Stomach (tissue), 8 donors: ENCODE measurements at regions not wholly inside any gene's neighbourhood (a gene's known extent, or its start where the extent isn't known, plus 50 kb on each side); places are given as distances from the start of the nearest gene placed in this dataset.

Source experiments
- DNase-seq, 2 donors: peaks; one replicate each; pipeline versions ENCODE4 v3.0.0 to v3.0.0-alpha.2; 2013 to 2019
- H3K27ac ChIP-seq, 5 donors: fragments of 200-600 bp in 4 of 5; sonication (generic) in 4 of 5; one replicate each; pipeline ENCODE4 v1.5.1; 2013 to 2019; ENCODE audit warnings: mild to moderate bottlenecking in 1 of 5, moderate library complexity in 1 of 5
- H3K27me3 ChIP-seq, 3 donors: fragments of 200-600 bp; sonication (generic); one replicate each; pipeline ENCODE4 v1.5.1; 2017 to 2019; ENCODE audit warnings: mixed run types in 1 of 3
- H3K36me3 ChIP-seq, 4 donors: fragments of 200-600 bp; sonication (generic); 1 replicate in 3 of 4; 2 replicates in 1 of 4; pipeline ENCODE4 v1.5.1; 2016 to 2019
- H3K4me1 ChIP-seq, 4 donors: fragments of 200-600 bp; sonication (generic); one replicate each; pipeline ENCODE4 v1.5.1; 2016 to 2019
- H3K4me3 ChIP-seq, 4 donors: fragments of 200-600 bp; sonication (generic) in 3 of 4; one replicate each; pipeline ENCODE4 v1.5.1; 2016 to 2019; ENCODE audit warnings: mild to moderate bottlenecking in 1 of 4
- H3K9me3 ChIP-seq, 4 donors: fragments of 200-600 bp; sonication (generic); one replicate each; pipeline ENCODE4 v1.5.1; 2016 to 2019
- EP300 ChIP-seq: sonication (generic); formaldehyde crosslinking; IDR thresholded peaks from one replicate; pipeline ENCODE4 v1.6.1; 2017; ENCODE audit warnings: antibody characterized with exemption
- POLR2A ChIP-seq, 4 donors: fragments of 450-650 bp; IDR thresholded peaks; one replicate each; pipeline ENCODE4 v1.6.1; 2016; ENCODE audit warnings: antibody characterized with exemption in 4 of 4, control low read depth in 2 of 4, mild to moderate bottlenecking in 1 of 4, moderate library complexity in 1 of 4
- POLR2AphosphoS5 ChIP-seq, 3 donors: sonication (generic); formaldehyde crosslinking; IDR thresholded peaks; one replicate each; pipeline ENCODE4 v1.6.1; 2016; ENCODE audit warnings: antibody characterized with exemption in 3 of 3
- WGBS, 5 donors: extraction: QIAGEN DNeasy Blood & Tissue Kit in 3 of 5; methylation state at CpG; one replicate each; pipeline versions ENCODE4 v1.1.5 to v1.1.7; 2013 to 2018; 5-methylcytosine and 5-hydroxymethylcytosine counted together
- intact Hi-C: fragments of 100-400 bp; cut with DNase I; formaldehyde crosslinking; loops from one replicate; pipeline ENCODE4 v1.15.1; 2023; ENCODE audit warnings: low total_unique reads
- TF ChIP-seq, protein P1 (sequence below), 7 experiments: fragments of 450-650 bp in 4 of 7; fragments of 200-600 bp in 3 of 7; sonication (generic) in 3 of 7; IDR thresholded peaks; one replicate each; pipeline ENCODE4 v1.5.1; 2016 to 2019; ENCODE audit warnings: antibody characterized with exemption in 7 of 7, control low read depth in 2 of 7, mild to moderate bottlenecking in 1 of 7
- donor health status: healthy with polysubstance abuse.
- donor health status: Bipolar disorder and iron deficiency.
- donor health status: healthy.

DNA sequence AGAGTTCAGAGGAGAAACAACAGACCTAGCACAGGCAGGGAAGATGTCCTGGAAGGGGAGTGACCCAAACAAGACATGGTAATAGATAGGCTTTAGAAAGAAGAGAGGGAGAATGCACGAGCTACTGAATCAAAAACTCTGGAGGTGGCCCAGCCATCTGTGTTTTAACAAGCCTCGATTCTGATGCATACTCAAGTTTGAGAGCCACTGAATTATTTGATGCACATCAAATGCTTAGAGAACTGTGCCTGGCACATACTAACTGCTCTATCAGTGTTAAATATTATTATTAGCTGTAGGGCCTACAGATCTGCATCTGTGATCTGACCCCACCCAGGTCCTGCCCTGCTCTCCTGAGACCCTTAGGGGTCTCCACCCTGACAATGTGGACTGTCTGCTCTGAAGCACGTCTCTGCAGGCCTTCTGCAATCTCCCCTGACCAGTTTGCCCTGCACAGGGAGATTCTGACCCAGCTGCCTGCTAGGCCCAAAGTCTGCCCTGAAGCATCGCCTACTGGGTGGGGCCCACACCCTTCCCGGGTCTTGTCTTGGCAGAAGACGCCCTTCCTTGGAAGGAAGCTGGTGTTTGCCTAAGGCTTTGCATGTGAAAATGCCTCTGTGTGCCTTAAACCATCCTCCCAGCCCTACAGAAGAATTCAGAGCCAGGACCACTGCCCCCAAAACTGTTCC, 201.5 kb upstream of the KLF3 start:
- Histone ChIP-seq H3K4me1 (peaks cover 0 to 5% (median under 1%) of the 10 kb centered on the region in 4 donors), H3K36me3 (no peaks in the 10 kb centered on the region), H3K9me3 (peaks cover 0 to 7% (median 2%) of the 10 kb centered on the region in 4 donors), H3K27me3 (no peaks in the 10 kb centered on the region), H3K27ac (no peak overlapping the region), H3K4me3 (no peak overlapping the region)
- intact Hi-C loops, result no loop called here
- WGBS, 5 donors, result 47 to 52% (median 49%) methylated on average over 5 to 6 of the region's 6 CpGs
- TF ChIP-seq, protein P1, sequence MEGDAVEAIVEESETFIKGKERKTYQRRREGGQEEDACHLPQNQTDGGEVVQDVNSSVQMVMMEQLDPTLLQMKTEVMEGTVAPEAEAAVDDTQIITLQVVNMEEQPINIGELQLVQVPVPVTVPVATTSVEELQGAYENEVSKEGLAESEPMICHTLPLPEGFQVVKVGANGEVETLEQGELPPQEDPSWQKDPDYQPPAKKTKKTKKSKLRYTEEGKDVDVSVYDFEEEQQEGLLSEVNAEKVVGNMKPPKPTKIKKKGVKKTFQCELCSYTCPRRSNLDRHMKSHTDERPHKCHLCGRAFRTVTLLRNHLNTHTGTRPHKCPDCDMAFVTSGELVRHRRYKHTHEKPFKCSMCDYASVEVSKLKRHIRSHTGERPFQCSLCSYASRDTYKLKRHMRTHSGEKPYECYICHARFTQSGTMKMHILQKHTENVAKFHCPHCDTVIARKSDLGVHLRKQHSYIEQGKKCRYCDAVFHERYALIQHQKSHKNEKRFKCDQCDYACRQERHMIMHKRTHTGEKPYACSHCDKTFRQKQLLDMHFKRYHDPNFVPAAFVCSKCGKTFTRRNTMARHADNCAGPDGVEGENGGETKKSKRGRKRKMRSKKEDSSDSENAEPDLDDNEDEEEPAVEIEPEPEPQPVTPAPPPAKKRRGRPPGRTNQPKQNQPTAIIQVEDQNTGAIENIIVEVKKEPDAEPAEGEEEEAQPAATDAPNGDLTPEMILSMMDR (IDR thresholded peaks at IDR 0.05), result no peak
- no peak for TF ChIP-seq POLR2AphosphoS5 (IDR thresholded peaks at IDR 0.05)
- TF ChIP-seq POLR2A (IDR thresholded peaks at IDR 0.05), result no peak
- TF ChIP-seq EP300, result no peak
- peak in 1 of 2 donors; percentile 25 for DNase-seq

DNA sequence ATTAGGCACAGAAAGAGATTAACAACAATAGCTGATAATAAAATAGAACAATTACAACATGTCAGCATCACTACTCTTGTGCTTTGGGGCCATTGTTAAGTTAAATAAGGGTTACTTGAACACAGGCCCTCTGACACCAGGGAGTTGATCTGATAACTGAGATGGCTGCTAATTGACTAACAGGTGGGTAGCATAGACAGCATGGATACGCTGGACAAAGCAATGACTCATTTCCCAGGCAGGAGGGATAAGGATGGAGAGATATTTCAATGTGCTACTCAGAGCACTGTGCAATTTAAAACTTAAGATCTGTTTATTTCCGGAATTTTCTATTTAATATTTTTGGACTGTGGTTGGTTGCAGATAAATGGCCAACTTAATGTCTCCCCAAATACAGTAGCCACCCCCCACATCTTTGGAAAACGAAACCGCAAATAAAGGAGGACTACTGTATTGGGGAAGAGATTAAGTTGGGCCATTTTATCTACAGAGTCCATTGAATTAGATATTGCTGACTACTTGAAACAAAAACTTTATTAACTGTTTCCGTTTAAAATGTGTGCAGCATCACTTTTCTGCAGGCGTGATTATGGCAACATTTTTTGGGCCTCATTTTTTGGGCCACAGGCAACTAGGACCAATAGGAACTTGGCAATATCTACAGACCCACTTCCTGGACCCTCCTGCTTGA, 200.6 kb upstream of the KLF3 start:
- H3K4me3 ChIP-seq, result no peak overlapping the region
- no peak for DNase-seq
- no peak for TF ChIP-seq POLR2A (IDR thresholded peaks at IDR 0.05)
- no peak for TF ChIP-seq EP300
- 90 to 95% (median 93%) methylated on average over 6 of the region's 6 CpGs for WGBS, 5 donors
- peaks cover 0 to 8% (median 2%) of the 10 kb centered on the region in 4 donors for H3K9me3 ChIP-seq
- H3K36me3 ChIP-seq, result no peaks in the 10 kb centered on the region
- peaks cover 0 to 10% (median 6%) of the 10 kb centered on the region in 4 donors for H3K4me1 ChIP-seq
- no peaks in the 10 kb centered on the region for H3K27me3 ChIP-seq
- intact Hi-C loops, result no loop called here
- H3K27ac ChIP-seq, result no peak overlapping the region

DNA sequence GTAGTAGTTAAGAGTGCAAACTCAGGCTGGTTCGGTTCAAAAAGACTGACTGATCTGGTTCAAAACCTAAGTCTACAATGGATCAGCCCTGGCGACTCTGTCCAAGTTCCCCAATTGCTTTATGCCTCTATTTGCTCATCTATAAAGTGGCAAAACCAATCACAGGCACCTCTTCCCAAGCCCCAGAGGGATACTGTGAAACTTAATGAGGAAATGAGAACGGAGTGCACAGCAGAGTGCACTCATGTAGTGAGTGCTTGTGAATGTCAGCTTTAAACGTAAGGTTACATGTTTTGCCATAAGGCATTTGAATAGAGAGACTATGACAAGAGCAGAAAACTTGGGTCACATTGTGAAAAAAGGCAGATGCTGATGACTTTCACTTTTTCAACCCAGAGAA, 199.7 kb upstream of the KLF3 start:
- Histone ChIP-seq H3K27ac (no peak overlapping the region), H3K4me1 (peaks cover 0 to 15% (median 8%) of the 10 kb centered on the region in 4 donors), H3K36me3 (no peaks in the 10 kb centered on the region), H3K4me3 (no peak overlapping the region), H3K9me3 (peaks cover 0 to 8% (median 2%) of the 10 kb centered on the region in 4 donors), H3K27me3 (no peaks in the 10 kb centered on the region)
- intact Hi-C loops, result no loop called here
- TF ChIP-seq POLR2A (IDR thresholded peaks at IDR 0.05), result no peak
- DNase-seq, result no peak
- 91 to 95% (median 92%) methylated on average over 4 of the region's 4 CpGs for WGBS, 5 donors

DNA sequence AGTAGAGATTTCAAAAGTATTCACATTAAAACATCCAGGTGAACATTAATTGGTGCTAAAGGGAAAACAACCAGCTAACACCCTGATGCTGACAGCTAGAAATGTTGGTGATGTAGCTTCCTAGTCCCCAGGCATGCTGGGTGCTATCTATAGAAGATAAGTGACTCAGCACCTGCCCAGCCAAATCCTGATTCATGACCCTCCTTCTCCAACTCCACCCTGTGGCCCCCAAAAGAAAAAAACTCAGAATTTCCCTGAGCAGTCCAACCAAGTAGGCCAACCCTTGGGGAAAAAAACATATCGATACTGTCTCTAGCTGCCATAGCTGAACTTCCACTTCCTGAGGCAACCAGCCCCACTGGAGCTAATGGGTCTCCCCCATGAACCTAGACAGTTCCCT, 197.6 kb upstream of the KLF3 start:
- no peaks in the 10 kb centered on the region for H3K27me3 ChIP-seq
- WGBS, 5 donors, result 86 to 97% (median 94%) methylated on average over 1 of the region's 1 CpG
- no peak overlapping the region for H3K27ac ChIP-seq
- peaks cover 0 to 15% (median 8%) of the 10 kb centered on the region in 4 donors for H3K4me1 ChIP-seq
- intact Hi-C loops, result no loop called here
- peaks cover 0 to 8% (median 2%) of the 10 kb centered on the region in 4 donors for H3K9me3 ChIP-seq
- H3K36me3 ChIP-seq, result no peaks in the 10 kb centered on the region
- no peak overlapping the region for H3K4me3 ChIP-seq
- TF ChIP-seq EP300 (no peak), POLR2A (IDR thresholded peaks at IDR 0.05) (no peak), POLR2AphosphoS5 (IDR thresholded peaks at IDR 0.05) (no peak)
- TF ChIP-seq, protein P1 (IDR thresholded peaks at IDR 0.05), result no peak
- DNase-seq, result no peak

DNA sequence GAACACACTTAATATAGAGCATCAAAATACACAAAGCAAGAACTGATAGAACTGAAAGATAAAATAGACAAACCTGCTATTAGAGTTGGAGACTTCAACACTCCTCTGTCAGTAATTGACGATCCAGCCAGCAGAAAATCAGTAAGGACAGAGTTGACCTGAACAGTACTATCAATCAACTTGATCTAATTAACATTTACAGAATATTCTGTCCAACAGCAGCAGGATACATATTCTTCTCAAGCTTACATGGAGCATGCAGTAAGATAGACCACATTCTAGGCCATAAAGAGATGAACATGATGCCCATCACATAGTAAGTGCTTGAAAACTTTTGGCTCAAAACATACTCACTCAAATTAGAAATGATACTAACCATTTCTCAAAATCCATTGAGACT, 196.7 kb upstream of the KLF3 start:
- intact Hi-C loops, result no loop called here
- Histone ChIP-seq H3K27me3 (no peaks in the 10 kb centered on the region), H3K4me1 (peaks cover 0 to 15% (median 8%) of the 10 kb centered on the region in 4 donors), H3K27ac (no peak overlapping the region), H3K9me3 (peaks cover 0 to 8% (median 2%) of the 10 kb centered on the region in 4 donors), H3K36me3 (no peaks in the 10 kb centered on the region), H3K4me3 (no peak overlapping the region)
- 58 to 97% (median 83%) methylated on average over 1 of the region's 1 CpG for WGBS, 5 donors
- TF ChIP-seq POLR2A (IDR thresholded peaks at IDR 0.05) (no peak), EP300 (no peak)
- DNase-seq, result no peak
